GM18951 (cell line): ENCODE measurements at regions not wholly inside any gene's neighbourhood (a gene's known extent, or its start where the extent isn't known, plus 50 kb on each side); places are given as distances from the start of the nearest gene placed in this dataset.

Source experiments
- POLR2A ChIP-seq: IDR thresholded peaks from 4 replicates; pipeline ENCODE4 v1.6.1; 2011; ENCODE audit warnings: mild to moderate bottlenecking; ENCODE audit not compliant: insufficient read length, insufficient read depth; ENCODE audit errors: extremely low read depth
- in situ Hi-C: fragments of 300-500 bp; cut with MboI; formaldehyde crosslinking; loops from one replicate; pipeline ENCODE4 v1.12.0; 2022; ENCODE audit warnings: low sequenced_read_pairs, mixed read lengths, inconsistent platforms; ENCODE audit not compliant: unreplicated experiment

- in situ Hi-C loops: no loop called here
- TF ChIP-seq POLR2A: no peak
Observed at GRCh38 chrX:4878640-4879039, 1165.2 kb upstream of the PRKX start.

GRCh38 chrX:4876268-4876667 is 1162.8 kb upstream of the PRKX start:
- in situ Hi-C loops: no loop called here
- no peak for TF ChIP-seq POLR2A

- in situ Hi-C loops: no loop called here
- TF ChIP-seq POLR2A: no peak
Observed at GRCh38 chrX:4851534-4851933, 1138.1 kb upstream of the PRKX start.

GRCh38 chrX:4850312-4850711 is 1136.9 kb upstream of the PRKX start:
- in situ Hi-C loops: no loop called here
- no peak for TF ChIP-seq POLR2A

GRCh38 chrX:4844376-4844775 is 1130.9 kb upstream of the PRKX start:
- in situ Hi-C loops: no loop called here
- TF ChIP-seq POLR2A: no peak

- in situ Hi-C loops: no loop called here
- no peak for TF ChIP-seq POLR2A
Observed at GRCh38 chrX:4841216-4841745, 1127.8 kb upstream of the PRKX start.

GRCh38 chrX:4831574-4831973 is 1118.1 kb upstream of the PRKX start:
- TF ChIP-seq POLR2A: no peak
- in situ Hi-C loops: no loop called here

- in situ Hi-C loops: no loop called here
- no peak for TF ChIP-seq POLR2A
Observed at GRCh38 chrX:4830880-4831557, 1117.6 kb upstream of the PRKX start.

- in situ Hi-C loops: no loop called here
Observed at GRCh38 chrX:4825550-4825949, 1112.1 kb upstream of the PRKX start.

GRCh38 chrX:4809571-4809970 is 1096.1 kb upstream of the PRKX start:
- TF ChIP-seq POLR2A: no peak
- in situ Hi-C loops: no loop called here

More at GRCh38 chrX:4825550-4825949, 1112.1 kb upstream of the PRKX start:
- TF ChIP-seq POLR2A: no peak

- in situ Hi-C loops: no loop called here
- no peak for TF ChIP-seq POLR2A
Observed at GRCh38 chrX:4805502-4805901, 1092.1 kb upstream of the PRKX start.

- in situ Hi-C loops: no loop called here
- TF ChIP-seq POLR2A: no peak
Observed at GRCh38 chrX:4800756-4801155, 1087.3 kb upstream of the PRKX start.

- in situ Hi-C loops: no loop called here
- TF ChIP-seq POLR2A: no peak
Observed at GRCh38 chrX:4787971-4788370, 1074.5 kb upstream of the PRKX start.

- in situ Hi-C loops: no loop called here
Observed at GRCh38 chrX:4764888-4765287, 1051.4 kb upstream of the PRKX start.

More at GRCh38 chrX:4764888-4765287, 1051.4 kb upstream of the PRKX start:
- no peak for TF ChIP-seq POLR2A
